Fibroblast of lung (primary cell): ENCODE measurements at regions not wholly inside any gene's neighbourhood (a gene's known extent, or its start where the extent isn't known, plus 50 kb on each side); places are given as distances from the start of the nearest gene placed in this dataset.

Source experiments
- EZH2 ChIP-seq: IDR thresholded peaks from 2 replicates; pipeline ENCODE4 v1.5.1; 2012; ENCODE audit warnings: low read length, control low read depth, mild to moderate bottlenecking; ENCODE audit errors: missing control alignments
- TF ChIP-seq, protein P1 (sequence below), 2 donors: IDR thresholded peaks in 1 of 2; conservative IDR thresholded peaks in 1 of 2; 1 replicate in 1 of 2; 2 replicates in 1 of 2; pipeline ENCODE4 v1.5.1; 2011 to 2012; ENCODE audit warnings: low read length in 2 of 2, control low read depth in 1 of 2, inconsistent platforms in 1 of 2, low read depth in 1 of 2, mild to moderate bottlenecking in 1 of 2

DNA sequence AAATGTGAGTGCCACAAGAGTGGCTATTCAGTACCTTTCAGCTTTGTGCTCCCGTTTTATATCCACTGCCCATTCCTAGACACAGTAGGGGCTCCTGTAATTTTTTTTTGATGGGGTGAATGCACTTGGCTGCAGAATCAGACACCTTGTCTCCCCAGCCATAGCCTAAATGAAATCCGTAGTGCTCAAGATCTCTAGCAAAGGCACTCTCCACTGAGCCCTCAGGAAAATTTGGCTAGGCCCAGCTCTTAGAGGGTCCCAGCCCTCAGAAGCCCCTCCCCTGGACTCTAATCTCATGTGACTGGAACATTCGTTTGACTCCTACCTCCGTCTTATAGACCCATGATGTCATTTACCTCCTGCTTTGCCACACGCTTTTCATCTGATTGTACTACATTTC is 323.9 kb downstream of the SMAD2 start:
- TF ChIP-seq, protein P1, sequence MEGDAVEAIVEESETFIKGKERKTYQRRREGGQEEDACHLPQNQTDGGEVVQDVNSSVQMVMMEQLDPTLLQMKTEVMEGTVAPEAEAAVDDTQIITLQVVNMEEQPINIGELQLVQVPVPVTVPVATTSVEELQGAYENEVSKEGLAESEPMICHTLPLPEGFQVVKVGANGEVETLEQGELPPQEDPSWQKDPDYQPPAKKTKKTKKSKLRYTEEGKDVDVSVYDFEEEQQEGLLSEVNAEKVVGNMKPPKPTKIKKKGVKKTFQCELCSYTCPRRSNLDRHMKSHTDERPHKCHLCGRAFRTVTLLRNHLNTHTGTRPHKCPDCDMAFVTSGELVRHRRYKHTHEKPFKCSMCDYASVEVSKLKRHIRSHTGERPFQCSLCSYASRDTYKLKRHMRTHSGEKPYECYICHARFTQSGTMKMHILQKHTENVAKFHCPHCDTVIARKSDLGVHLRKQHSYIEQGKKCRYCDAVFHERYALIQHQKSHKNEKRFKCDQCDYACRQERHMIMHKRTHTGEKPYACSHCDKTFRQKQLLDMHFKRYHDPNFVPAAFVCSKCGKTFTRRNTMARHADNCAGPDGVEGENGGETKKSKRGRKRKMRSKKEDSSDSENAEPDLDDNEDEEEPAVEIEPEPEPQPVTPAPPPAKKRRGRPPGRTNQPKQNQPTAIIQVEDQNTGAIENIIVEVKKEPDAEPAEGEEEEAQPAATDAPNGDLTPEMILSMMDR (conservative IDR thresholded peaks at IDR 0.05 in 1 of 2, IDR thresholded peaks at IDR 0.05 in 1 of 2; ENCODE audit: low read depth in 1 of 2, low read length in 2 of 2), result no peak
- no peak for TF ChIP-seq EZH2
